NCI-H1930 (cell line): ENCODE measurements at regions not wholly inside any gene's neighbourhood (a gene's known extent, or its start where the extent isn't known, plus 50 kb on each side); places are given as distances from the start of the nearest gene placed in this dataset.
"Not testable (repeated sequence)": the region's sequence is repeated elsewhere in the genome, so short reads cannot be mapped to it uniquely, and the experiment has no call there.

Source experiments
- DNase-seq, 2 experiments: peaks; one replicate each; lab custom pipeline; 2025; lab: John Stamatoyannopoulos, UW

- no peak for DNase-seq
These were observed 108.6 kb upstream of the IRX2 start for GRCh38 chr5:2860101-2860500.

GRCh38 chr5:2857837-2858236 is 106.4 kb upstream of the IRX2 start:
- DNase-seq: no peak

GRCh38 chr5:2856206-2856605 is 104.7 kb upstream of the IRX2 start:
- DNase-seq: no peak

- no peak for DNase-seq
These were observed 101.0 kb upstream of the IRX2 start for GRCh38 chr5:2852446-2852845.

GRCh38 chr5:2851895-2852294 is 100.4 kb upstream of the IRX2 start:
- DNase-seq: no peak

DNA sequence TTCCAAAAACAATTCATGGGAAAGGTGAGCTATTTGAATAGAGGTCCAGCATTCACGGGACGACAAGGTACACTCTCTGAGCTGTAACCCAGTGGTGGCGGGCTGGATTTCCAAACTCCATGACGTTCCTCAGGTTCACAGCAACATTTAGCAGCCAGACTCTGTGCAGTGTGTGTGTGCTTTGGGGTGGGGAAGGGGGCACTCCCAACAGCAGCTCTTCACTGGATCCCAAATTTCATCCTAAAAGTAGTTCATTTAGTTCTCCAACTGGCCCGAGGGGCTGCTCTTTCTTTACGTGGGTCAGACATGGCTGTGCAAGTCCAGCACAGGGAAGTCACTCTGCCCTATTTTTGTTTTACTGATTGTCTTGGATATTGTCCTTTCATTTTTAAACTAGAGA is 98.0 kb upstream of the IRX2 start:
- DNase-seq: no peak

GRCh38 chr5:2848619-2849018 is 97.1 kb upstream of the IRX2 start:
- DNase-seq: no peak

GRCh38 chr5:2847608-2848007 is 96.1 kb upstream of the IRX2 start:
- DNase-seq: no peak

DNA sequence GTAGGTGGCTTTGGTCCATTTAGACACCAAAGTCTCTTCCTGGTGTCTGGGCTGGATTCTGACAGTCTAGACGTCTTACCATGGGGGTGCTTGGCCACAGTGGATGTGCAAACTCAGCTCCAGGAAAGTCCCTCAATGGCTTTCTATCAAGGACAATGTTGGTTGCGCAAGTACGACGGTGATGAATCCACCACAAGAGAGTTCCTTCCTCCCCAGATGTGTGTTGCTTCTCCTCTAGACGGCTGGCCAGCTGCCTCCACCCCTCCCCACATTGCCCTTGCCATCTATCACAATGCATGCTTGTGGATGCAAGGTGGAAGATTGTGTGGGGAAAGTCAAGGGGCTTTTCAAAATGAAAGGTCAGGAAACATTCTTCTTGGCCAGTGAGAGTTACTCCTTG is 89.7 kb upstream of the IRX2 start:
- no peak for DNase-seq

DNA sequence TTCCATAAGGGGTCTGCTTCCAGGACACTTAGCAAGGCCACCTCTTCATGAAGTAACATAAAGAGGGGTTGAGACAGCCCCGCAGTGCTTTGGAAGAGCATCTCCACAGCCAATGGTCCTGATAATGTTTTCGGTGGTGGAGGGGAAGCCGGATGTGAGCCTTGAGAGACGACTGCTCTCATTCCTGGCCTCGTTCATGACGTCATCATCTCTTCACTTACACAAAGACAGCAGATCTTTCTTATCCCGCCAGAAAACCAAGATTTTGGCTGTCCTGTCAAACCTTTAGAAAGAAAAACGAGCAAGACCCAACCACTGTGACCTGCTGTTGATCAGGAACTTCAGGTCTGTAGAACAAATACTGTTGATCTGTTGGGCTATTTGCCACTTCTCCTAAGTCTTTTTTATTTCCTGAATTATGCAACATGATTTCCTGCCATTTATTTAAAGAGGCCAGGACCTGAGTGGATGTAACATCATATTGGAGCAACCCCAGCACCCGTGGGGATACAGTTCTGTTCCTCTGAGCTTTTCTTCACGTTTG is 89.0 kb upstream of the IRX2 start:
- DNase-seq: no peak

DNA sequence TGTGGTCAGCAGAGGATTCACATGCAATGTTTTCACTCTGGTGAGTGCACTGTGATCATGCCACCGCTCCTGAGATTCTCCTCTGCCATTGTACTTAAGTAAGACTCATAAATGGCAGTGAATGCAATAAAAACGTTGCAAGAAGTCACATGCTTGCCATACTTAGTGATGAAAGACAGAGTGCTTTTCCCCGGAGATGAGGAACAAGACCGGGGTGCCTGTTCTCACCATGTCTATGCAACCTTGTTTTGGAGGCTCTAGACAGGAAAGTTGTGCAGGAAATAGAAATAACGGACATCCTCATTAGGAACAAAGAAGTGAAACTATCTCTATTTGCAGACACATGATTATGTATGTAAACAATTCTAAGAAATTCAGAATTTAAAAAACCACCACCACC is 84.7 kb upstream of the IRX2 start:
- DNase-seq: no peak

DNA sequence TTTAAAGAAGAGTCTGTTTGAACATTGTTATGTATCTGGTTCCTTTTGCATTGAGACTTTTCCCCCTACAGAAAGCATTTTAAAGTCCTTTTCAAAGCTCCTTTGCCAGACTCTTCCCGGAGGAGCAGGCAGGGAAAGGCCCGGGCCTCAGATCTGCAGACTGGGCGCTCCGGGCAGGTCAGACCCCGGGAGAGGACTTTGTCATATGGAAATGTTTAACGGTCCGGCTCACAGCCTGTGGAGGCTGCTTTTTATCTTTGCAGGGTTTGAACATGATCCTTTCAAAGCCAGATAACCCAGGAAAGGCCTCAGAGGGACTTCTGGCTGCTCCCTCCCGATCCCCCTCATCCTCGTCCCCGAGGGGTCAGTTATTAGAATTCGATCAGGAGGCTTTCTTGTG is 82.1 kb upstream of the IRX2 start:
- no peak for DNase-seq

DNA sequence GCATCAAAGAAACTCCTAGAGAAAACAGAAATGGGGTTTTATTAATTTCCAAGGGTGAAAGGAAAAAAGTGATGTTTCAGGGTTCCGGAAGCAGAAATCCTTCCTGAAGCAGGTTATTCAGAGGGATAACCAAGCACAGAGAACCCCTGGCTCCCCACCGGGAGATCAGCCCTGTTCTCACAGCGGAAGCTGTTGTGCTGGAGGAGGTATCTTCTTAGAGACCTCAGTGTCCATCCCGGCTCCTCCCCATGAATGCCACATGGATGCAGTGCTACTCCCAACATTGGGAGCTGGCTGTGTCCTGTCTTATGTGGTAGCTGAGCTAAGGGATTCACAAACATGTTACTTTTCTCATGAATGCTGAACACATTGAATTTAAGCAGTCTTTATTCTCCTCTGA is 80.9 kb upstream of the IRX2 start:
- DNase-seq: no peak

DNA sequence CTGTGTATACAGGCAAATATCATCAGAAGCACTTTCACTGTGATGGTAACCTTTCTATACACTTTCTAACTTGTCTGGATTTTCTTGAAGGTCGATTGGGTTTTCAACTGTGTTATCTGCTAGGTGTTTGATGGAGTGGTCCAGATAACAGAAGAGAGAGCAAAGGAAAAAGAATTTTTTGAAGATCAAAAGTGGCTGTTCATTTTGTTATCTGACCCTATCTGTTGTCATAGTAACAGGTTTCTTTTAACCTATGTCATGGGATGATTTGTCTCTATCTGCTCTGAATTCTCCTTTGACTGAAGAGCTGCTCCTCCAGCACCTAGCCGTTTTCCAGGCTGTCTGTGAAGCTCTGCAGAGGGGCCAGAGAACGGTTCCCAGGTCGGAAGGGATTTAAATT is 77.8 kb upstream of the IRX2 start:
- no peak for DNase-seq

- no peak for DNase-seq
These were observed 67.5 kb upstream of the IRX2 start for GRCh38 chr5:2818936-2819335.

GRCh38 chr5:2817031-2817603 is 65.6 kb upstream of the IRX2 start:
- DNase-seq: no peak

DNA sequence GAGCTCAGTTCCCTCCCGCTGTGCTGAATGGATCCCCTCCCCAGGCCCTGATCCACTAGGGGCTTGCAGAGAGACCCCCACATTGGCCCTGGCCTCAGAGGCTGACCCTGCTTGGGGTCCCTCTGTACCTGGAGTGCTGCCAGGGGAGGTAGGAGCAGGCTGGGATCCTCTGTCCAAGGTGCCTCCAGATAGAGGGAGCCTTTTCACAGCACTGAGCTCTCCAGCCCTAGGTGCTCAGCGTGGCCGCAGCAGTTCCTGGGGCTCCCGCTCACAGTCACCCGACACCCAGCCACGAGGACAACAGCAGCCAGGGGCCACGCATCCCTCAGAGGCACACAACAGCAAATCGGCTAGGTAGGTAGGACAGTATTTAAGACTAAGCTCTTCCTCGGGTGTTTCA is 62.2 kb upstream of the IRX2 start:
- DNase-seq: no peak

DNA sequence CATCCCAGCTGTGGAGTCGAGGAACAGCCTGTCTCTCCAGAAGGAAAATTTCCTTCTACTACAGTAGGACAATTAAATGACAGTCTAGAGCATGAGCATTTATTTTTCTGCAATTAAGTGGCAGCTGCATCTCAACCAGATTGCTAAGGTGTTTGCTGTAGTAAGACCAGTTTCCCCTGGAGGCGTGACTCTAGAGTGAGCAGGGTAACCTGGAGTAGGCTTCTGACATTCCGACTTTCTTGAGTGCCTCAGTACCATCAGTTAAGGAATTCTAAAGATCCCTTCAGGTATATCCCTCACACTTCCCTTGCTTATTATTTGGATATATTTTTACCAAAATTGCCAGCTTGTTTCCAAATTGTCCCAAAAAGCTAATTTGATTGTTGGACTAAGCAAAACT is 59.2 kb upstream of the IRX2 start:
- DNase-seq: no peak

DNA sequence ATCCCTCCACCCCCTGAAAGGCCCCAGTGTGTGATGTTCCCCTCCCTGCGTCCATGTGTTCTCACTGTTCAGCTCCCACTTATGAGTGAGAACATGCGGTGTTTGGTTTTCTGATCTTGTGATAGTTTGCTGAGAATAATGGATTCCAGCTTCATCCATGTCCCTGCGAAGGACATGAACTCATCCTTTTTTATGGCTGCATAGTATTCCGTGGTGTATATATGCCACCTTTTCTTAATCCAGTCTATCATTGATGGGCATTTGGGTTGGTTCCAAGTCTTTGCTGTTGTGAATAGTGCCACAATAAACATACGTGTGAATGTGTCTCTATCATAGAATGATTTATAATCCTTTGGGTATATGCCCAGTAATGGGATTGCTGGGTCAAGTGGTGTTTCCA is 55.8 kb upstream of the IRX2 start:
- not testable (repeated sequence) for DNase-seq

DNA sequence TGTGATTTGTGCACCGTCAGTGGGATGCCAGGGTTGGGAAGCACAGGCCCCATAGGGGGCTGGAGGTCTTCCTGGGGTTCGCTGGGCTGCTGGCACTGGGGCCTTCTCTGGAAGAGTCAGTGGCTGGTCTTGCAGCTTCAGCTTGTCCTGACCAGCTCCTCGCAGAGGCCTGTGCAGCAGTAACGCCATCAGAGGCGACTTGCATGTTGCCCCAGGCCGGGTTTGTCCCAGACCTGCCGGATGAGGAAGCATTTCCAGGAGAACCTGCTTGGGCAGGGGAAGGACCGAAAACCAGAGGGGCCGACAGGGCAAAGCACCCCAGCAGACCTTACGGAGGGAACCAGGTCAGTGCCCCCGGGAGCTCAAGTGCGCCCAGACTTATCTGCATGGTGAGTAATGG is 54.7 kb upstream of the IRX2 start:
- DNase-seq: no peak

- no peak for DNase-seq
These were observed 53.6 kb upstream of the IRX2 start for GRCh38 chr5:2805080-2805479.

DNA sequence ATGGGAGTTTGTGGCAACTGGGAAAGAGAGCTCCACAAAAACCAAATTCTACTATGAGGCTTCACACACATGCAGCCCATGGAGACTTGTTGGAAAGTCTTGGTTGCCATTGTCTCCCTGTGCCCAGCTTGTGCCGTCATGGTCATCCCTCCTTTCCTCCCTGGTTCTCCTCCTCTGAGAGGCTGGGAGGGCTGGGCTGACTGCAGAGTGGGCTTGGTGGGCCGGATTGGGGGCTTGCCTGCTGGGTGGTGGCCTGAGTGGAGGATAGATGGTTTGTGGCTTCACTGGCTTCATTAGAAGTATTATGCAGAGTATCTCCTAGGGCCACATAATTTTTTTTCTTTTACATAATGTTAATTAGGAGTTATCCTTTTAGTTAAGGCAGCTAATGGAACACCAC is 52.3 kb upstream of the IRX2 start:
- no peak for DNase-seq

- no peak for DNase-seq
These were observed 51.4 kb upstream of the IRX2 start for GRCh38 chr5:2802693-2803365.
